ENCODE measurements at regions not wholly inside any gene's neighbourhood (a gene's known extent, or its start where the extent isn't known, plus 50 kb on each side); places are given as distances from the start of the nearest gene placed in this dataset.

GRCh38 chr20:40354880-40355279, 334.2 kb downstream of the MAFB start:
- no peak for ATAC-seq
- no peak overlapping the region for H3K27ac ChIP-seq (ENCODE audit: low read depth)
- no peaks in the 10 kb centered on the region for H3F3A ChIP-seq (replicated peaks; ENCODE audit: low read depth)
- Mint-ChIP-seq H3K9me3 (no peaks in the 10 kb centered on the region), H3K27ac (no peak overlapping the region), H3K36me3 (ENCODE audit: low read depth) (no peaks in the 10 kb centered on the region), H3K27me3 (ENCODE audit: insufficient read depth, low read depth, poor library complexity) (peaks cover 2% of the 10 kb centered on the region), H3K4me3 (no peak overlapping the region), H3K4me1 (no peaks in the 10 kb centered on the region)
- H3K27me3 ChIP-seq (ENCODE audit: insufficient read depth), result no peaks in the 10 kb centered on the region
- peaks cover 2% of the 10 kb centered on the region; the same call in 1 of the 2 replicates for H3K9me2 ChIP-seq (ENCODE audit: insufficient read depth)
- DNase-seq (ENCODE audit: low spot score), result no peak
- no peaks in the 10 kb centered on the region for H3K4me1 ChIP-seq (ENCODE audit: insufficient read depth)
- H2AFZ ChIP-seq, result no peak overlapping the region
- no peaks in the 10 kb centered on the region for H4K20me1 ChIP-seq (replicated peaks; ENCODE audit: insufficient read depth)
- no peak for TF ChIP-seq POLR2AphosphoS5 (IDR thresholded peaks at IDR 0.05; ENCODE audit: low read depth)
- TF ChIP-seq ZNF331 (CRISPR knock-in tag; IDR thresholded peaks at IDR 0.05; ENCODE audit: low read depth), result no peak
- no peak for TF ChIP-seq STAT1 (IDR thresholded peaks at IDR 0.05; ENCODE audit: unreplicated experiment)
- TF ChIP-seq ZNF114 (CRISPR knock-in tag; IDR thresholded peaks at IDR 0.05), result no peak
- TF ChIP-seq, protein P1, sequence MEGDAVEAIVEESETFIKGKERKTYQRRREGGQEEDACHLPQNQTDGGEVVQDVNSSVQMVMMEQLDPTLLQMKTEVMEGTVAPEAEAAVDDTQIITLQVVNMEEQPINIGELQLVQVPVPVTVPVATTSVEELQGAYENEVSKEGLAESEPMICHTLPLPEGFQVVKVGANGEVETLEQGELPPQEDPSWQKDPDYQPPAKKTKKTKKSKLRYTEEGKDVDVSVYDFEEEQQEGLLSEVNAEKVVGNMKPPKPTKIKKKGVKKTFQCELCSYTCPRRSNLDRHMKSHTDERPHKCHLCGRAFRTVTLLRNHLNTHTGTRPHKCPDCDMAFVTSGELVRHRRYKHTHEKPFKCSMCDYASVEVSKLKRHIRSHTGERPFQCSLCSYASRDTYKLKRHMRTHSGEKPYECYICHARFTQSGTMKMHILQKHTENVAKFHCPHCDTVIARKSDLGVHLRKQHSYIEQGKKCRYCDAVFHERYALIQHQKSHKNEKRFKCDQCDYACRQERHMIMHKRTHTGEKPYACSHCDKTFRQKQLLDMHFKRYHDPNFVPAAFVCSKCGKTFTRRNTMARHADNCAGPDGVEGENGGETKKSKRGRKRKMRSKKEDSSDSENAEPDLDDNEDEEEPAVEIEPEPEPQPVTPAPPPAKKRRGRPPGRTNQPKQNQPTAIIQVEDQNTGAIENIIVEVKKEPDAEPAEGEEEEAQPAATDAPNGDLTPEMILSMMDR (conservative IDR thresholded peaks at IDR 0.05; ENCODE audit: low read depth in 2 of 2), result no peak
- TF ChIP-seq REST (IDR thresholded peaks at IDR 0.05; ENCODE audit: unreplicated experiment), result no peak
- TF ChIP-seq EZH2 (IDR thresholded peaks at IDR 0.05; ENCODE audit: low read depth, unreplicated experiment), result no peak
- no peak for TF ChIP-seq JUNB (IDR thresholded peaks at IDR 0.05; ENCODE audit: unreplicated experiment)
- TF ChIP-seq EZH2phosphoT487 (IDR thresholded peaks at IDR 0.05; ENCODE audit: unreplicated experiment), result no peak
- TF ChIP-seq NANOG (IDR thresholded peaks at IDR 0.05; ENCODE audit: borderline replicate concordance), result no peak
- no peak for TF ChIP-seq CREB1 (CRISPR knock-in tag; IDR thresholded peaks at IDR 0.05; ENCODE audit: low read depth)
- TF ChIP-seq, protein P2, sequence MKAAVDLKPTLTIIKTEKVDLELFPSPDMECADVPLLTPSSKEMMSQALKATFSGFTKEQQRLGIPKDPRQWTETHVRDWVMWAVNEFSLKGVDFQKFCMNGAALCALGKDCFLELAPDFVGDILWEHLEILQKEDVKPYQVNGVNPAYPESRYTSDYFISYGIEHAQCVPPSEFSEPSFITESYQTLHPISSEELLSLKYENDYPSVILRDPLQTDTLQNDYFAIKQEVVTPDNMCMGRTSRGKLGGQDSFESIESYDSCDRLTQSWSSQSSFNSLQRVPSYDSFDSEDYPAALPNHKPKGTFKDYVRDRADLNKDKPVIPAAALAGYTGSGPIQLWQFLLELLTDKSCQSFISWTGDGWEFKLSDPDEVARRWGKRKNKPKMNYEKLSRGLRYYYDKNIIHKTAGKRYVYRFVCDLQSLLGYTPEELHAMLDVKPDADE (IDR thresholded peaks at IDR 0.05), result no peak
- TF ChIP-seq ZNF462 (CRISPR knock-in tag; IDR thresholded peaks at IDR 0.05), result no peak
- H3K4me2 ChIP-seq, result no peak overlapping the region
- H3K79me2 ChIP-seq (replicated peaks; ENCODE audit: insufficient read depth), result no peaks in the 10 kb centered on the region
- H3K4me3 ChIP-seq, result no peak overlapping the region
- H3K36me3 ChIP-seq (ENCODE audit: insufficient read depth), result no peaks in the 10 kb centered on the region
